Muscle of arm (tissue), 1 donor: ENCODE measurements at regions not wholly inside any gene's neighbourhood (a gene's known extent, or its start where the extent isn't known, plus 50 kb on each side); places are given as distances from the start of the nearest gene placed in this dataset.

Source experiments
- DNase-seq: peaks from one replicate; pipeline ENCODE4 v3.0.0-alpha.2; 2013

DNA sequence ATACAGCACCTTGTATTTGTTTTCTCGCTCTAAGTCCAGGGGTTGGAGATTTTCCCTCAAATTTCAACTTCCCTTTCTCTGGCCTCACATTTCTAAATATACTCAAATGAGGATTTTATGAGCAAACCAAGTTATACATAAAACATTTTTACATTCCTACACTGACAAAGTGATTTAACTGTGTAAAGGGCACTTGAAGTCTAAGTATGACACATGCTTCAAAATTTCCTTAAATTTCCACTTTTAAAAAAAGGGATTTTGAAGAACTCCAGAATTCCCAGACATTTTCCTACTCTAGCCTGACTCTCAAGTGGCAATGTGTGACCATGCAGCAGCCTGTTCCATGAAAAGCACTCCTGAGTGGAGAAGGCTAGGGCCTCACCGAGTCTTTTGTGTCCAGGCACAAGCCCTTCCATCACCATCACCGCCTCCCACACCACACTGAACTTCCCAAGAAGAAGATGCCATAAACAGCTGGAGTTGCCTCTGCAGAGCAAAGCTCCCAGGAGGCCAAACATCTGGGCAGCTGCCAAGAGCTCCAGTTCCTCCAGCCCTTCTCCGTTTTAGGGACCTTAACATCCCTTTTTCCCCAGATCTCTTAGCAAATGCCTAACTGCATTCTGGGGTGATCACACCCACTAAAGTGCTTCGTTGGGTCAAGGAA lies 68.9 kb downstream of the NCR2 start:
- no peak for DNase-seq

- DNase-seq: peak; percentile 37
These were observed 70.7 kb downstream of the NCR2 start for GRCh38 chr6:41405941-41406727.

DNA sequence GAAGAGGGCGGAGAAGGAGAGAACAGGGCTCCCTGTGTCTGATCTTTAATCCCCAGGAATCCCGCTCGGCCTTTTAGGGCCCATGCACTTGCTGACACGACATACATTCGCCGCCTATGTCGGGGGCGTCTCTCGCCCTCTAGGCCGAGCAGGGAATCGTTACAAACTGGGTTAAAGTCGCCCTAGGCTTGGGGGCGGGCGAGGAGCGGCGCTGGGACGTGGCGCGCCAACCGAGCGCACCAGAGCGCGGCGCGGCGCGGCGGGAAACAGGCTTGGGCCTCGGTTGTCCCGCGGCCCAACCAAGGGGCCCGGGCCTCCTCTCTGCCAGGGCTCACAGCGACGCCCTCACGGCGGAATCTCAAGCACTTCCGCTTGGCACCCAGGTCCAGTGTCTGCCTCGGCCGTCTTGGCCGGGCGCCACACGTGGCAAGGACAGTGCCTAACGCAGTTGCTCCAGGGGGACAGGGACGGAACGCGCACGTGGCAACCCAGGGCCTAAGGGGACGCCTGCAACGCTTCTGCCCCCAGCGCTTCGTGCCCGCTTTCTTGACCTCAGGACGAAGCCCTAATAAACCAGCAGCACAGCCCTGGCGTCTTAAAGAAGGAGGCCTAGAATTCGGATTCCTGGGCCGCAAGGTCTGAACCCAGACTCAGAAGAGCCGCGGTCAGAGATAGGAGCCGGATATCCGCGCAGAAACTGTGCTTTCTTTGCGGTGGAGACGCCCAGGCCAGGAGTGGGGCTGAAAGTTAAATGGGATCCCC lies 71.5 kb downstream of the NCR2 start:
- peak; percentile 51 for DNase-seq

GRCh38 chr6:41408576-41408975 lies 73.2 kb downstream of the NCR2 start:
- DNase-seq: no peak

GRCh38 chr6:41408982-41409381 lies 73.6 kb downstream of the NCR2 start:
- no peak for DNase-seq

- no peak for DNase-seq
These were observed 74.1 kb downstream of the NCR2 start for GRCh38 chr6:41409489-41409888.

DNA sequence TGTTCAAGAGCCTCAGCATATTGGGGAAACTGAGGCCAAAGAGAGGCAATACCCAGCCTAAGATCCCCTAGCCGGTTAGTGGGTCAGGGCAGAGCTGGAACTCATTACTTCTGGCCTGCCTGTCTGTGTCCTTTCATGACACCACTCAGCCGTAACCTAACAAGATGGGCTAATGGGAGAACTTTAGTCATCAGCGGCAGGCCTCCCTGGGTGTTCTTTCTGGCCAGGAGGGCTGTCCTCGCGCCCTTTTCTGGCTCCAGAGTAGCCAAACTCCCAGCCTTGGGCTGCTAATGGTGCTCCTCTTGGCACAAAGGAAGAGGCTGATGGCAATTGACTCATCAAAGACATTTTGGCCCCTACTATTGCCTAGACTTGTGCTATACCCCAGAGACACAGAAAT lies 76.6 kb downstream of the NCR2 start:
- DNase-seq: no peak

DNA sequence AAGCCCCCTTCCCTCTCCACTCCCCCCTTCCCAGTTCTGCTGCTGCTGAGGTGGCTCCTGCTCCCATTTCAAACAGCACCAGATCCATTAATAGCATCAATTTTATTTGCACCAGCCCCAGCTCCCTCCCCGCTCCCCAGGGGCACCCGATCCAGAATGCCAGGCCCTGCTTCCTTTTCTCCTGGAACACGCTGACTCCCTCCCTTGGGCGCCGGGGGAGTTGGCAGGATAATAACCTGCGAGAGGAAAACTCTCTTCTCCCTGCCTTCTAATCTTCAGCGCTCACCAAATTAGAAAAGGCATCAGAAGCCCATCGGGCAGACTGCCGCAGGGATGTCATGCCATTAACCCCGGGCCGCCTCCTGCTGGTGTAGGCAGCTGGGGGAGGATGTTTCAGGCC lies 77.8 kb downstream of the NCR2 start:
- no peak for DNase-seq

DNA sequence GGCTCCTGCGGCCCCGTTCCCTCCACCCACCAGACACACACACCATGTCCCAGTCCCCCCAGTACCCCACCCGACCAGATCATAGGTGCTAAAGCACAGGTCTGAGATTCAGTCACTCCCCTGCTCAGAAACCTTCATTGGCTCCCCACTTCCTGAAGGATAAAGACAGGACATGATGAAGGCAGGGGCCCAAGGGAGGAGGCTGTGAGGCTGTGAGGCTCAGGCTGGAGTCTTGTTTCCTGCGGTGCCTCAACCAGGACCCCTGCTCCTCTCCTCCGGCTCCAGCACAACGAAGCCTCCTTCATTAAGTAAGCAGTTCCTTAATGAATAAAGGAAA lies 81.1 kb downstream of the NCR2 start:
- DNase-seq: no peak

DNA sequence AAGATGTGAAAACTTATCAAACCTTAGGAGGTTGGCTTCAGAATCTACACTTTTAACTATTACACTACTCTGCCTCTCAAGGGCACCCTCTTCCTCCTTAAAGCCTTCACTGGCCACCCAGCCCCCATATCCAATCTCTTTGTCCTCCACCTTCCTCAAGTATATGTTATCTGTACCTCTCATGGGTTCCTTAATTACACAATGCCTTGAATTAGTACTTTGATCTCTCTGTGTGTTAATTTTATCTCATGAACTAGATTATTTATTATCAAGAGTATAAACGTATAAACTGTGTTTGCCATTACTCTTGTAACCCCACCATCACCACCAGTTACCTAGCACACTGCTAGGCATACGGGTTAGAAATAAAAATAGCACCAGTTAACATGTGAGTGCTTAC lies 83.3 kb downstream of the NCR2 start:
- DNase-seq: no peak

DNA sequence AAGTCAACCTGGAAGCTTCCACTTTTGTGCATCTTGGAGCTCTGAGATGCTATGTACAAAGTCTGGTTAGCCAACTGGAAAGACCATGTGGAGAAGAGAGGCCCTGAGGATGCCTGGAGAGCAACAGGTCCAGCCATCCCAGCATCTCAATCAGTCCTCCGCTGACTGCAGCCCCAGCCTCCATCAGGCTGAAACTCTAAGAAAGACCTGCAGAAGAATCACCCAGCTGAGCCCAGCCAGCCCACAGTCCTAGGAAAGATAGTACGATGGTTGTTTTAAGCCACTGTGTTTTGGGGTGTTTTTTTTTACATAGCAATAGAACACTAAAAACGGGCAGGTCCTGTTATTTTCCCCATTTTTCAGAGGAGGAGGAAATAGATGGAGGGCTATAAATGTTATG lies 84.0 kb downstream of the NCR2 start:
- no peak for DNase-seq

DNA sequence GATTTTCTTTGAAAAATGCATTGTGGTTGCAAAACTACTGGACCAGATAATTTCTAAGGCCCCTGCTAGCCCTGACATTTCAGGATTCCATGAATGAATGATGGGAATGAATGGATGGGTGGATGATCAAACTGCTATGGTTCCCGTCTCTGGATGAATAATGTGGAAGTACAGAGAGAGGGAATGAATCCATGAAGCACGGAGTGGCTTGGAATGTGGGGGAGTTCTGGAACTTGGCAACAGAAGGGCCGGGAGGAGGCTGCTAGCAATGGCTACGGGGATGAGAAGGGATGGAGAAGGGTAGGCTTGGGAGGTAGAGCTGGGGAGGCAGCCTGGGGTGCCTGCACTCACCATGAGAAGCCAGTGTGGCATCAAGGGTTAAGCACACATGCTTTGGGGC lies 84.8 kb downstream of the NCR2 start:
- DNase-seq: no peak

DNA sequence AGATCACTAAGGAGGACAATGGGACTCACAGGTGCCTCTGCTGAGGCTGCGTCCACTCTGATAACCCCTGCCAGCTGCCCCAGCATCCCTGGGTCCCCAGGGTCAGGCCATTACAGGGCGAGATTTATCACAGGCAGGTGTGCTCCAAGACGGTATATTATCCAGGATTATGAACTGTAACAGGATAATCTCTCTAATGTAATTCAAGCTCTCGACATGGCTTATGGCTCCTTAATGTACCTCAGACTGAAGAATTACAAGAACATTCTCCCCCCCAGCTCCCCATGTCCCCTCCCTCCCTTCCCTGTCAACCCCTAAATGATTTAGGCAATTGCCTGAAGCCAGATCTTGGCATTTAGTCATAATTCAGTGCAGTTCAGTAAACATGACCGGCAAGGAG lies 86.8 kb downstream of the NCR2 start:
- no peak for DNase-seq

DNA sequence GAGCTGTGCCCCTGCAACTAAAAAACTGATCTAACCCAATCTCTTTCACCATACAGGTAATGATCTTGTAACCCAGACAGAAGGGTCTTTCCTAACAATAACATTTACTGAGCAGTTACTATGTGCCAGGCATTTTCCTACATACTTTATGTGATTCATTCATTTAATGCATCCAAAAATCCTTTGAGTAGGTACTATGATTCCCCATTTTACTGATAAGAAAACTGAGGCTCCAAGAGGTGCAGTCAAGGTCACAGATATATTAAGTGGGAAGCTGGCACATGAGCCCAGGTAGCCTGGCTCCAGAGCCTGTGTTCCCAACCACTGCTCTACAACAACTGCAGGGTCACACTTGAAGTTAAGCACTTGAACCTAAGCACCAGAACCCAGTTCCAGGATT lies 87.6 kb downstream of the NCR2 start:
- DNase-seq: no peak

DNA sequence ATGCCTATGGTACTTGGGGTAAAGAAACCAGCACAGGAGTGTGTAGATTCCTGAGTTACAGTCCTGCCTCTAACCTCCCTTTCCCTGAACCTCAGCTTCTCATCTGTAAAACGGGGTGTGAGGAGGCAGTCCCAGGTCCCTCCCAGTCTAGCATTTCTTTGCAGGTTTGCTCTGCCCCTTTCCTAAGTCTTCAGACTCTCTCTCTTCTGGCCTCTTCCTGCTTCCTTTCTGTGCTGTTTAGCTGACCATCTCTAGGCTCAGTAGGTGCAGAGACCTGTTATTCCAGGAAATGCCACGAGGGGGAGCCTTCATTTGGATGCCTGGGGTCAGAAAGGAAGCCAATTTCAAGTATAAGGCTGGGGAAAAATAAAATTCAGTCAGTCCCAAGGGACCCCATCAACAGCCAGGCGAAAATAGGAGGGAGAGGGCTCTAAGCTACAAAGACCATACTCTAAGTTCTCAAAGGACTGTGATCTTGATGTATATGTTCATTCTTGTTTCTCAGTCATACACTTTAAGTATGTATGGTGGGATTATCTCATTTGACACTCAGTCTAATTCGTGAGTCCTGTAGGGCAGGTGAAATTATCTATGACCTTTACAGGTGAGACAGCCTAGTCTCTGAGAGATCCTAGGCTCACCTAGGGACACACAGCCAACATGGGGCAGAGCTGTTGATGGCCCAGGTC lies 89.1 kb downstream of the NCR2 start:
- peak; percentile 86 for DNase-seq

DNA sequence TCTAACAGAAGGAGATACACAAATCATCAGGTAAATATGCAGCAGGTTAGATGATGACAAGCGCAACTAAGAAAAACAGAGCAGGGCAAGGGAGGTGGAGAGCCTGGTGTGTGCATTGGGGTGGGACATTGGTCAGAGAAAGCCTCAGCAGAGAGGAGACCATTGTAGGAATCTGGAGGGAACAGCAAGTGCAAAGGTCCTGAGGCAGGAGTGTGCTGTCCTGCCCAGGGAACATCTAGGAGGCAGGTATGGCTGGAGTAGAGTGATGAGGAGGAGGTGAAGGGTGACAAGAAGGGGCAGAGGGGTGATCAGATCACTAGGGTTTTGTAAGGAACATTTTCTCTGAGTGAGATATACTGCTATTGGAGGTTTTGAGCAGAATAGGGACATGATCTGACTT lies 90.1 kb downstream of the NCR2 start:
- no peak for DNase-seq

DNA sequence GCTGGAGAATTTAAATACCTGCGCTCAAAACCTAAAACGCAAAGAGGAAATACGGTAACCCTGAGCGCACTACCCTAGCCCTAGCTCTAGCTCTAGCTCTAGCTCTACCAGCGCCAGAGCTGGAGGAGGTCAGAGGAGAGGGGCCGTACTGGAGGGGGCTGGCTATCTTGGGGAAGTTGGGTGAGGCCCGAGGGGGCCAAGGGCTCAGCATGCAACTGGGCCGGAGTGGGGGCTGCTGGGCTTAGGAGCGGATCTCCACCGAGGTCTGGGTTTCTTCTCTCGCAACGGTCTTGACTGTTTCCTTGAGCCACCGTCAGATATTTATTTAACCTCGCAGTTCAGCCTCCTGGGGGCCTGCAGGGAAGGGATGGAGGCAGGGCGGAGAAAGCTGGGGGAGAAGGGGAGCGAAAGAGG lies 91.0 kb downstream of the NCR2 start:
- DNase-seq: no peak

DNA sequence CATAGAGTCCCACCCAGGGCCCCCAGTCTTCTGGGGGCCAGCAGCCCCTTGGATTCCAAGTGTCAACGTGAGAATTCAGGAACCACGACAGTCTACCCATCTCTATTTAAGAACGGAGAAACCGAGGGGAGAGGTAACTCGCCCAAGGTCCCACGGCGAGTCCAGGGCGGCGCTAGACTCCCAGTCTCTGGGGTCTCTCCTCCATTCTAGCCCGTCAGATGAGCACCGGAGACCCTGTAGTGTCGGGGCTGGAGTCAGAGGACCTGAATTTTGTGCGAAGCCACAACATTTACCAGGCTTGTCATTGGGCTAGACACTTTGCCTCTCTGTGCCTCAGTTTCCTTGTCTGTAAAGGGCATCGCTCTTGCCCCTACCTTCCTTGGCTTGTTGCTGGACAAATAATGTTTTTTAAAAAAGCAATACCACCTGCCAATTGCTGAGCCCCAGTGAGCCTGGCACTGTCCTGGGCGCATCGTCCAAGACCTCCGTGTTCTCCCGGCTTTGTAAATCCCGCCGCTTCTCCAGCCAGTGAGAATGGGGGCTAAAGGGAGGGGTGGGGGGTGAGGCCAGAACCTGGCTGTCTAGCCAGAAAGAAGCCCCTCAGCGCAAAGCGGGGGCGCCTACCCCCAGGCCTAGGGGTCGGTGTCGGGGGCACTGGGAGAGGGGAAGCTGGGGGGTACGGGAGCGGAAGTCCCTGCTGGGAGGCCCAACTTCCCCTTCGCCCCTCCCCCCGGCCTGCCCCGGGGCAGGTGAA lies 91.7 kb downstream of the NCR2 start:
- DNase-seq: no peak

GRCh38 chr6:41427642-41428335 lies 92.4 kb downstream of the NCR2 start:
- no peak for DNase-seq

DNA sequence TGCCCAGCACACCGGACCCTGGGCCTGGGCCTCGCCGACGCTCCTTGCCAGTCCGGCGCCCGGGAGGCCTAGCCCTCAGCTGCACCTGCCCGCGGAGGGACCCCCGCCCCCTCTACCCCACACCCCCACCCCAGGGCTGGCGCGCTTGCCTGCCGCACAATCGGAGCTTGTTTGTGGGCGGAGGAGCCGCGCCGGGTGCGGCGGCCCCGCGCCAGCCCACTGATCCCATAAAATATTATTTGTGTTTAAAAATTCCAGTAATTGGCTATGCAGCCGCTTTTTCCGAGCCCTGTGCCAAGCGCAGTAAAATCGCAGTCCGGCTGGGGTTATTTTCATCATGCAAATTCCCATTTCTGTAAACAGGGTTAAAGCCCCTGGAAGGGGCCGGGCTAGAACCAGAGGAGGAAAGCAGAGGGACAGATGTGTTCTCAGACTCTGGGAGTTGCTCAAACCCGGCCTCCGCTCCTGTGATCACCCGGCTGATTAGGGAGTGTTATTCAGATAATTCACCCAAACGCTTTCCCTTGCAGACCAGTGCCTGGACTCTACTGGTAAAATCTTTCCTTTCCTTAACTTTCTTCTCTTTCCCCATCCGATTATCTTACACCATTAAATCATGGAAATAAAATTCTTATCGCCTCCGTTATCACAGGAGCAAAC lies 93.1 kb downstream of the NCR2 start:
- peak; percentile 79 for DNase-seq
